ENCODE measurements at regions not wholly inside any gene's neighbourhood (a gene's known extent, or its start where the extent isn't known, plus 50 kb on each side); places are given as distances from the start of the nearest gene placed in this dataset.
"Not testable (repeated sequence)": the region's sequence is repeated elsewhere in the genome, so short reads cannot be mapped to it uniquely, and the experiment has no call there.

GRCh38 chr3:5754602-5755001, 567.1 kb downstream of the EDEM1 start:
- DNase-seq (ENCODE audit: low read depth), result no peak

DNA sequence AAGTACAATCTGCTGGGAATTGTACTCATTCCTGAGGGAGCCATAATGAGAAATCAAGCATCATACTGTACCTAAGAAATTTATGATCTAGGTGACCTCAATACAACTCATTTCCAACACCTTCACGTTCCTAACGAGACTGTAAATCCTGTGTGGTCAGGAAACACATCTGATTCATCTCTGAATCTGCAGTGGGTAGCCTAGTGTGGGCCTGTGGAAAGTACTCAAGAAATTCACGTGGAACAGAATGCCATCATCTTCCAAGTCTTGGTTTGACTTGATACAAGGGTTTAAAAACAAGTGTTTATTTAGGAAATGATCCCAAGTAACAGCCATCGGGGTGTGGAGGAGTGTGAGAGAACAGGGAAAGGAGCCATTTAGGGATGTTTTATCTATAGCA, 568.9 kb downstream of the EDEM1 start:
- no peak for DNase-seq (ENCODE audit: low read depth)

GRCh38 chr3:5757213-5757804, 569.8 kb downstream of the EDEM1 start:
- no peak for DNase-seq (ENCODE audit: low read depth)

GRCh38 chr3:5758699-5759098, 571.2 kb downstream of the EDEM1 start:
- no peak for DNase-seq (ENCODE audit: low read depth)

- DNase-seq (ENCODE audit: low read depth), result no peak
Measured at GRCh38 chr3:5762506-5762905, 575.0 kb downstream of the EDEM1 start.

DNA sequence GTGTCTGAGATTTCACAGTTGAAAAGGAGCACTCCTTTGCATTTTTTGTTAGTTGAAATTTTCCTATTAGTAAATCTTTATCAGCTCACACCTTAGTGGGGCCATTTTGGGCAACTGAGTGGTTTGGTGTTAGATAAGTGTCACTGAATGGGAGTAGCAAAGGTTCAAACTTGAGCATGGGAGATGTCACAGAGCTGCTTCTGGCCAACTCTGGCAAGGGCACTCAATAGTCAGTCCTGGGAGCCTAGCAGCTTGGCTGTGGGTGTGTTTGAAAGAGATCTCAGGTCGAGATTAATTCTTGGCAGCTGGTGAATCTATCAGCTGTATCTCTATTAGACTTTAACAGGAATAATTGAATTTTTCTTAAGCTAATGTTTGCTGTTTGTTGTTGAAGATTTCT, 579.3 kb downstream of the EDEM1 start:
- no peak for DNase-seq (ENCODE audit: low read depth)

DNA sequence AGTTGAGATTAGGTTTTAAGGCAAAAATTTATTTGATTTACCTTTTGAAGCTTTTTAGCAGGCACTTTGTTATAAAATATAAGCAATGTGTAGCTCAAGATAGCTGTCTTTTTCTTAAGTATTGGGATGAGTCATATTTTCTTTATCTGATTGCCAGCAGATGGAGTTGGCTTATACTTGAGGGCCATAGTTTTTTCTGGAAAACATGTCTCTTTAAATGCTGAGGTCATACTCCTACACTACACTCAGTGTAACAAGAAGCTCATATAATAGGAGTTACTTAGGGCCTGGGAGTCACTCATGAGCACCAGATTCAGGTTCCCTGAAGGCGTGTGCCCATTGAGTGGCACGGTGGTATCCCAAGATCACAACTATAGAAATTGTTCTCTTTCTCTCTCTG, 579.8 kb downstream of the EDEM1 start:
- no peak for DNase-seq (ENCODE audit: low read depth)

GRCh38 chr3:5768281-5768945, 580.9 kb downstream of the EDEM1 start:
- no peak for DNase-seq (ENCODE audit: low read depth)

DNA sequence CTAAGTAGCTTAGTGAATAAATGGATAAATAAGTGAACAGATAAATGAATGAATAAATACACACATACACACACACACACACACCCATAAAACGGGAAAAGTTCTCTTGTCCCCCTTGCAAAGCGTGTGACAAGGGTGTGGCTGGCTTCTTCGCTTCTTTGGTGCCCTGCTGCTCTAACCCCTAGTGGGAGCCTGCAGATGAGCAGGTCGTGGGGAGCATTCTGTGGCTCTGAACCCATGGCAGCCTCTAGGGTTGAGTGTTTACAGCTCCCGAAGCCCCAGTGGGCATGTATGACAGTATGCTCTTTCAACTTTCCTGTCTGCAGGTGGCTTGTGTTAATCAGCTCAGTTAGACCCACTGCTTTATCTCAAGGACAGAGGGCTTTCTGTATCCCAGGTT, 582.3 kb downstream of the EDEM1 start:
- no peak for DNase-seq (ENCODE audit: low read depth)

GRCh38 chr3:5774337-5774736, 586.8 kb downstream of the EDEM1 start:
- no peak for DNase-seq (ENCODE audit: low read depth)

- DNase-seq (ENCODE audit: low read depth), result not testable (repeated sequence)
Measured at GRCh38 chr3:5775100-5775499, 587.6 kb downstream of the EDEM1 start.

GRCh38 chr3:5784690-5785089, 597.2 kb downstream of the EDEM1 start:
- DNase-seq (ENCODE audit: low read depth), result no peak

GRCh38 chr3:5787861-5788488, 600.5 kb downstream of the EDEM1 start:
- DNase-seq (ENCODE audit: low read depth), result no peak

DNA sequence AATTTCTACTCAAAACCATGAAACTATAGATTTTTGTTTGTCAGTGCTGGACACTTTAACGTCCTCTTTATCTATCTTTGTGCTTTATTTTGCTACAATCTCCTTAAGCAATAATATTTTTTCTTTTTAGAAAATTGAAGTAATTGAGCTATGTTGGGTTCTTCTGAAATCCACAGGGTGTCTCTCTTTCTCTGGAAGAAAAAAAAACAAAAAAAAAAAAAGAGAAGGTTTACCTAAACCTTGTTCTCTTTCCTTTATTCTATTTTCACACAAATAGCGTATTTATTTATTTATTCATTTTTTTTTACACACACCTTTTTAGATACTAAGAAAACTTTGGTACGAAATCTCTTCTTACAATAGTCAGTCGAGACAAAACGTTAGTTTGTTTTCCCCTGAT, 601.0 kb downstream of the EDEM1 start:
- no peak for DNase-seq (ENCODE audit: low read depth)

DNA sequence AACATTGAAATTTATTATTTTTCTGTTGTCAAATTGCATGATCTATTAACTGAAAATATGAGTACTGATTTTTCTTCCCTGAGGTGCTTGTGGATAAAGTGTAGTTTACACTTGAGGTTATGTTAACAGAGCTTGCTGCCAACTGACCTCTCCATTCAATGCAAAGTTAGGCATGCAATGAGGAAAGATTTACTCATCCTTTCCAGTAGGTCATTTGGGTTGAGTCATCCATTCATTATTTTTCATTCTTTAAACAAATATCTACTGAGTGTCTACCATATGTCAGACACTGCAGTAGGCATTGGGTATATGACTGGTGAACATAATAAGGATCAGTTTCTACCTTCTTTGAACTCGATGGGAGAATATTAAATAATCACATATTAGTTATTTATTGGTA, 604.1 kb downstream of the EDEM1 start:
- DNase-seq (ENCODE audit: low read depth), result no peak

DNA sequence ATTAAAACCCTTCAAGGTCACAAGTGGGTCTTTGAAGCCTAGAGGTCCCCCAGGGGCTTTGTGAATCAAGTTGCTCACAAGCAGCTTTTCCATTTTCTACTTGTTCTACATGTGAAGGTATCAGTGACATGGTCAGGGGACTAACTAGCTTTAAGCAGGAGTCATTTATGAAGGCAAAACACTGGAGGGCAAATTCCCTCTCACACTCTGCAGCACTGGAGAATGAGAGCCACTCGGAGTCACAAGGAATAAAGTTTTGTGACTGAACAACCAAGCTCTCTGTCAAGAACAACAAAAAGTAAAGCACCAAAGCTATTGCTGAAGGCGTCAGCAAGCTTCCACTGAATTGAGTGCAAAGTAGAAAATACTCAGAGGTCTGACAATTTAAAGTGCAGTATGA, 609.0 kb downstream of the EDEM1 start:
- DNase-seq (ENCODE audit: low read depth), result no peak

DNA sequence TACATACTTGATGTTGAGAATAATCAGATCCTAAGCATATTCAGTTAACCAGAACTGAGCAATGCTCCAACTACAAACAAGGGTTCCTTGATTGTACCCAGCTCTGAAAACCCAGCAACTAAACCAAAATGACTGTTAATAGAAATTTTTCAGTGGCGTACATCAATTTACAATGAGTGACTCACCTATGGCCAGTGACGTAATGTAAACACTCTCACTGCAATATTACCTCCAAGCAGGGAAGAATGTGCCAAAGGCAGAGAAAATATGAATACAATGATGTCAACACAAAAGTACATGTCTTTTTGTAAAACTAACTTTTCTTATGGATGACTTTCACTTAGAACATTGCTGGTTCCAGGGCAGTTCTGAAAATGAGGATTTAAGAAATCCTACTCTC, 611.3 kb downstream of the EDEM1 start:
- DNase-seq (ENCODE audit: low read depth), result no peak

DNA sequence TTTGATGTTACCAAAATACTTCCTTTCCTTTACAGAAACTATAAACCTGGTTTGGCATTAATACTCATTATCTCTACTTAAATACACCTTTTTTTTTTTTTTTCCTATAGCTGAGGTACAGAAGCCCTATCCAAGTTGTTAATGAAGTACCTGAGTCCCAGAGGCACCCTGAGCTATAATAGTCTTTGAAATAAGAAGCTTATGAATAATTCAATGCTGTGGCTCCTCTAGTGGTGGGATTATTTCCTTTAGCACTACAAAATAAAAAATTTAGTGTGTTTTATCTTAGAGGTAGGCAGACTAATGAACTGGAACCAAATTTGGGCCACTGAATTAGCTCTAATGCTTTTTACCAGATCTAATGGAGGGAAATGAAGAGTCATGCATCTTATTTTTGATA, 611.9 kb downstream of the EDEM1 start:
- no peak for DNase-seq (ENCODE audit: low read depth)

GRCh38 chr3:5800965-5801364, 613.5 kb downstream of the EDEM1 start:
- DNase-seq (ENCODE audit: low read depth), result no peak

GRCh38 chr3:5806192-5806591, 618.7 kb downstream of the EDEM1 start:
- DNase-seq (ENCODE audit: low read depth), result no peak

- DNase-seq (ENCODE audit: low read depth), result no peak
Measured at GRCh38 chr3:5809586-5810246, 622.2 kb downstream of the EDEM1 start.

GRCh38 chr3:5811016-5811415, 623.5 kb downstream of the EDEM1 start:
- no peak for DNase-seq (ENCODE audit: low read depth)

DNA sequence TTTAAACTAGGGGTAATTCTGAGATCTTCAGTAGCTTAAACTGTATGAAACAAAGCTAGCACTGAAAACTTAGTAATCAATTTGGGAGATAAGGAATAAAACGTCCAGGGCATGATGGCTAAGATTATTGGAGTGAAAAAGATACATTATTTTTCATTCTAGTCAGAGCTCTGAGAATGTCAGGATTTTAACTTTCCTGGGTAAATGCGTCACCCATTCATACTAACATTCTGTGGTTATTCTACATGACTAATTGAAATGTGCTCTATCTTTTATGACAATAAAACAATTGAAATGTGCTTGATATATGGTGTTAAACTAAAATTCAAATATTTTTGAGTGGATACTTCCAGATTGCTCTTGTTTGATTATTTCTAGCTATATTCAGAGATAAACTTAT, 626.0 kb downstream of the EDEM1 start:
- no peak for DNase-seq (ENCODE audit: low read depth)

Data from EH (cell line).